Inflammatory macrophage treated with lipopolysaccharide for 1 hour (primary cell): ENCODE measurements at regions not wholly inside any gene's neighbourhood (a gene's known extent, or its start where the extent isn't known, plus 50 kb on each side); places are given as distances from the start of the nearest gene placed in this dataset.

Source experiments
- DNase-seq, 2 donors: peaks; one replicate each; pipeline ENCODE4 v3.0.0-alpha.2; 2020 to 2022

DNA sequence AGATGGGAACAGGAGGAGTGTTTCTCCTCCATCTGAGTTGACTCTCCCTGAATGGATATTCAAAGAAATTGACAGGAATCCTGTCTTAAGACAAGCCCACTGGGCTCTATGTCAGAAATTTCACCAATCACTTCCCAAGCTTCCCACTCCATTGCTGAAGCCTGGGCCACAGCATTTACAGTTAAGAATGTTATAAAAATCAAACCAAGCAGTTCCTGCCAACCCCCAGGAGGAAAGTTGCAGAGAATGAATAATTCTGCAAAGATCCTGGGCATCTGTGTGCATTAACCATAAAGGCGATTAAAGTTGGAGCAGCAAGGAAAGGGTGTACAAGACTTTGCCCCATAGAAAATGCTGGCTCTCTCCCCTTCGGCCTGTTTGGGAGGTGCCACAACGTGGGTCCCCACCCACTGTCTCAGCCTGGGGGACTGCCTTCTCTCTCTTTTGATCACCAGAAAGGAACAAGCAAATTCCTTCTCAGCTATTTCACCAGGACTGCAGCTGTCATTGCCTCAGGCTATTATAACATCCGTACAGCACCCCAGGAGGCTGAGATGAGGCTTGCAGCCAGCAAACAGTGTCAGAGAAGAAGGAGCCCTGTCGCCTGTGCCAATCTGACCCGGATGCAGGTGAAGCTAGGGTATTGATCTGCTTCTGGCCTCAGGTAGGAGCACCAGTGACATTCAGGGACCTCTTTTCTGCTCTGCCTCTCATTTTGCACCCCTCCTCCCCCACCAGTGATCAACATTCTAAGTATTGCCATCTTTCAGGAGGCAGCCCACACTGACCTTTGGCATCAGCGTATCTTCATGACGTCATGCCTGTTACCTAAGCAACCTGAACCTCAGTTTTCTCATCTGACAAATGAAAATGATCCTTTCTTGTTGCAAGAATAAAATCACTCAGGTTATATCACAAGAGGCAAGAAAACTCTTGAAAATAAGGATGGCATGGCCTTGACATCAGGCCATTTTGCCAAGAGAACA is 219.0 kb downstream of the SH3BP4 start:
- no peak for DNase-seq

DNA sequence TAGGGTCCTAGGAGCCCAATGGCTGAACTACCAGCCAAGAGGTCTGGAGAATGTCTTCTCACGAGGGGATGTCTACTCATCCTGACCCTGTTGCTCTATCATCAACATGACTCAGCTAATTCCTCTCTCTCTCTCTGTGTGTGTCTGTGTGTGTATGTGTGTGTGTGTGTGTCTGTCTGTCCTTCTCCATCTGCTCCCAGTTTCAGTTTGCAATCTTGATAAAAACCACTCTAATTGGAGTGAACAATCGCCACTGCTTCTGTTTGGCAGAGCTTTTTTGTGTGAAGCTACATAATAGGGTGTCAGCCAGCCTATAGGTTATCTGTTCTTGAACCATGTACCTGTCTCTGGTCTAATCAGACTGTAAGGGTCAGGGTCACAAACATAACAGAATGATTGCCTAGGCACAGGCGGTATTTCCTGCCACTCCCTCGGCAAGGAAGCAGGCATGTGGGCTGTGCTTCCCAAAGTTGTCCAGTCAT is 219.8 kb downstream of the SH3BP4 start:
- DNase-seq, result no peak

DNA sequence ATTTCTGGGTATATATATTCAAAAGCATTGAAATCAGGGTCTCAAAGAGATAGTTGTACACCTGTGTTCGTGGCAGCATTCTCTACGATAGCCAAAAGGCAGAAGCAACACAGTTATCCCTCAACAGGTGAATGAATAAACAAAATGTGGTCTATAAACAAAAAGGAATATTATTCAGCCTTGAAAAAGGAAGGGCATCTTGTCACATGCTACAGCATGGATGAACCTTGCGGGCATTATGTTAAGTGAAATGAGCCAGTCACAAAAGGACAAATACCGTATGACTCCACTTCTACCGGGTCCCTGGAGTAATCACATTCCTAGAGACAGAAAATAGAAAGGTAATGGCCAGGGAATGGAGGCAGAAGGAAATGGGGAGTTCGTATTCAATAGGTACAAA is 228.8 kb downstream of the SH3BP4 start:
- DNase-seq, result no peak

DNA sequence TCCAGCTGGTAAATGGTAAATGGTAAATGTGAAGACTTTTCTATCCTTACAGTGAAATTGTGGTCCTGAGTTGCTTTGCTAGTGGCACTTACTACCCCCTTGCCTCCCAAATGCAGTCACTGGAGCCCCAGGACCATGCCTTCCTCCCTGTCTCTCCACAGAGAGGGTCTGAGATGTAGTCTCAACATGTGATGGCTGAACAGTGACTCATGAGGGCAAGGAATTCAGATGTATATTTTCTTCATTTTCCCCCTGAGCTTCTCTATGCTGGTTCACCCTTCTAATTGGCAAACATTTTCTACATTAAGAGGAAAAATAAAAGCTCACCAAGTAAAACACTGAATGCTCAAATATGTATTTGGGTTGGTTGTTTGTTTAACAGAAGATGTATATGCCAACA is 232.0 kb downstream of the SH3BP4 start:
- DNase-seq, result no peak

DNA sequence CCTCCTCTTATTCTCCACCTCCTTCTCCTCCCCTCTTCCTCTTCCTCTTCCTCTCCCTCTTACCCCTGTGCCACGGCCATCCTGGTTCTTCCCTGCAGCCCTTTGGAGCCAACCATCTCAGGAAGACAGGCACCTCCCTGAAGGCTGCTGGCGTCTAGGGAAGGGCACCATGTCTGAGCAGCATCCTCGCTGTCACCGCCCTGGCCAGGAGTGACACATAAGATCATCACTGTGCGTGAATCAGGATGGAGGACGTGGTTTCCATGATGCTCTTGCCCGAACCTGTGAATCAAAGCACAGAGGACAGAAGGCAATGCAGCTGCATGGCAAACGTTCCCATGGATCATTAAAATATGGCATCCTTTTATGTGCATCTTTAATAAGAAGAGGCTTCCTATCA is 236.0 kb downstream of the SH3BP4 start:
- no peak for DNase-seq

DNA sequence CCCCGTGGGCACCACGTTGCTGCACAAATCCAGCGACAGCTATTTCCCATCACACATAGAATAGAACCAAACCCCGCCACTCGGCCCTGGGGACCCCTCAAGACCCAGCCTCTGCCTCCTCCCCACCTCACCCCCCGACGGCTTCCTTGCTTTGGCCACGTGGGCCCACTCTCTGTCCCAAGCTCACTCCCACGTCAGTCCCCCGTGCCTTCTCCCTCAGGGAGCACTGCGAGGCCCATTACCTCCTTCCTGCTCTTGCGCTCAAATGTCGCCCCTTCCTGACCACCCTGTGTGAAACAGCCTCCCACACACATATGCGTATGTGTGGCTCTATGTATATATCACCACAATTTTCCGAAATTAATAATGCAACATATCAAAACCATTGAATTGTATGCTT is 239.7 kb downstream of the SH3BP4 start:
- DNase-seq, result no peak

DNA sequence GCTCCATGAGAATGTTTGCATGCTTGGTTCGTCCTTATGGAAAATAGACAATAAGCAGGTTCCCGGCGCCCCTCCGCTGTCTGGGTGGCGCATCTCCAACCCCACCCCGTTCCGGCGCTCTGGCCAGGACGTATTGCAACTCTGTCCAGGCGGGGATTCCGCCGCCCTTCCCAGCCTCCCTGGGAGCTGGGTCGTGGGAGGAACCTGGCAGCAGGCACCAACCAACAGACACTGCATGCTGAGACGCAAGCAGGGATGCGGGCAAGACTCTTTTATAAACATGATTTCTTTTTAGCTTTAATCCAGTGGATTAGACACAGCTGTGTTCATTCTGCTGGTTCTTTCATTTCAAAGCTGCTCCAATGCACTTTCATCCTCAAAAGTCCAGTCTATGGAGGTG is 240.2 kb downstream of the SH3BP4 start:
- no peak for DNase-seq

DNA sequence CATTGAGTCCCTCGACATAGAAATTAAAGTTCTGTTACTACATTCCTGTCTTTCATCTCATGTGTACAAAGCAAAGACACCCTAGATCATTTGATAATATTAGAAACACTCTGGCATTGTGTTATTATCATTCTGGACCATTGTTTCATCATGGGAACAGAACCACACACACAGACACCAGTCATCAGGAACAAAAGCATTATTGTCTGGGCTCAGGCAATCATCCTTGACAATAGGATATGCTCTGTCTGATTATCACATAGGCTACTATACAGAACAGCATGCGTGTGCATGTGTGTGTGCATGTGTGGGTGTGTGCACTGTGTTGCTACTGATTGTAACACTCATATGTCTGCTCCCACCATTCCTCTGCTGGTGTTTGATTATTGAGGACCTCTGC is 242.5 kb downstream of the SH3BP4 start:
- DNase-seq, result no peak

DNA sequence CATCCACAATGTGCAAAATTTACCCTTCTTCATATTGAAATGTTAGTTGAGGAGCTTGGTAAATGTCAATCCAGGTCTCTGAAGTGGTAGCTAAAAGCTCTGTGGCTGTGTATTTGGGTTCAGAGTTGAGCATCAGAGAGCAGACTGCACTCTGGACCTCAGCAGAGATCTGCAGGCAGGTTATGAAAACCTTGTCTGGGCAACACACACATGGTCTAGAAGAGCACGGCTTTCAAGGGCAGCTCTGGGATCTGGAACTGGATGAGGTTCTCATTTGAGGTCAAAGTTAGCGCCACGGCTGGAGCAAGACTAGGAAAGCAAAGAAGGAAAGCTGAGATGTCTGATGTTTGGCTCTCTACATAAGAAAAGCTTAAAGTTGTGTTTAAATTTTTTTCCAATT is 243.0 kb downstream of the SH3BP4 start:
- no peak for DNase-seq

DNA sequence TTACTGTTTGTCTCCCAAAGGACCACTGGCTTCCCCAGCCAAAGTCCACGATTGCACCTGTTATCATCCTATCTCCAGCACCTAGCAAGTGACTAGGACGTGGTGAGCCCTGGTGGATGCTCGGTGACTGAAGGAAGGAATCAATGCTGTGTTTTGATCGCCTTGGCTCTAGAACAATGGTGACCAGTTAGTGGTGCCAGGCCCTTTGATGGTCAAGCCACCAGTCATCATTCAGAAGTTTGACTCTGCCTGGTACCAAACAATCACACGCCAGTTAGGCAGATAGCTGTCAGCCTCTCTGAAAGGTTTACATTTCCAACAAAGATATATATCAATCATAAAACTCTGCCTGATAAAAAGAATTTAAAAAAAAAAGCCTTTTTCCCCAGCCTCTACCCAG is 244.1 kb downstream of the SH3BP4 start:
- DNase-seq, result no peak

DNA sequence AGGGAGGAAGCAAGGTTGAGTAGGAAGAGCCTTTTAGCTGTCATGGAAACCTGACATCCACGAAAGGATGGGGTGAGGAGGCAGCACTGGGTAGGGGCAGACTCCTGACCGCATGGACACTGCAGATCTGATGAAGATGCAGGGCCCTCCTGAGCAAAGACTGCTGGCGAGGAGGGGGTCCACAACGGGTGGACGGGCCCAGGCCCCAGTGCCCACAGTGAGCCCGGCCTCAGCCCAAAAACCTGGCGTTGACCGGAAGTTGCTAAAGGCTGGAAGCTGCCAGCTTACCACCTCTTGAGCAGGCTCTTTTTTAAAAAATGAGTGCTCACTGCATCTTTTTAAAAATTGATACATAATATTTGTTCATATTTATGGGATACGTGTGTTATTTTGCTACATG is 247.3 kb downstream of the SH3BP4 start:
- DNase-seq, result no peak

DNA sequence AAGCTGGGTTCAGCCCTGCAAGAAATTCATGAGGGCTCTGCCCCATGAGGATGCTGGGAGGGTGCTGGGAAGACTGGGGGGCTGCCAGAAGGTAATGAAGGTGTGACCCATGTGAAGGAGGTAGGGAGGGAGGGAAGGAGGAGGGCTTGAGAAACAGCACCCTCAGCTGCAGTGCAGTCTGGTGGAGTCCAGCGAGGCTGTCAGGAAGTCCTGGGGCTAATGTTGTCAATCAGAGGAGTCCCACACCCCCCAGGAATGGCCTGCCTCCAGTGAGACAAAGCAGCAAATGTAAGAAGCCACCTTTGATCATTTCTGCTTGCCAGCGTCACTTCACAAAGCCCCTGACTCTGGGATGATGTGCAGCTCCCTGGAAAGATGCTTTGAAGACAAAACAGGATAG is 248.4 kb downstream of the SH3BP4 start:
- no peak for DNase-seq

DNA sequence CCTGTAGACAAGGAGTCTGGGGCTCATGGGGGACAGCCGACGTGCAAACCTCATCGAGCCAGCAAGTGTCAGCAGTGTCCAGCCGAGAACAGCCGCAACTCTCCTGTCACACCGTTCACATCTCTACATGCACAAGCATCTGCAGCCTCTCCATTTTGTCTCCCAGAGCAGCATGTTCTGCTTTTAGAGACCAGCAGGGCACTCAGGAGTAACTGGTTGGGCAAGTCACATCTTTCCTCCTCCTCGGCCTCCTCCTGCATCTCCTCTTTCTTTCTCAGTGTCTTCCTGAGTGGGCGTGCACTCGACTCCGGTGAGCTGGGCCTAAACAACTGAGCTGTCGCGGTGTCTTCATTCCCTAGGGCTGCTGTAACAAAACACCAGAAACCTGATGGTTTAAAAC is 249.9 kb downstream of the SH3BP4 start:
- no peak for DNase-seq

DNA sequence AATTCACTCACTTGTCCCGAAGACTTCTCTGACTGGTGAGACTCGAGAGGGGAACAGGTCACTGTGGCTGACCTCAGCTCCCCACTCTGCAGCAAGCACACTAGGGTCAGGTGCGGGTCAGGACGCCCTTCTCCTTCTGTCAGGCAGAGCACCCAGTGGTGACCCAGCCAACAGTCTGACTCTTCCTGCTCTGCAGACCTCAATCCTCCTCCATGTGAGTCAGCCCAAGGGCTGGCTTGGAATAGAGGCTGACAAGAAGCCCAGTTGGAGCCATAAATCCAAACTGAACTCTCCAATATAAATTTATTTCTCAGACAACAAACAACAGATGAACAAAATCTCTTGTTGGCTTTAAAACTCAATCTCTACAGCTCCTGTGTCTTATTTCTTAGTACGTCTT is 253.1 kb downstream of the SH3BP4 start:
- no peak for DNase-seq

DNA sequence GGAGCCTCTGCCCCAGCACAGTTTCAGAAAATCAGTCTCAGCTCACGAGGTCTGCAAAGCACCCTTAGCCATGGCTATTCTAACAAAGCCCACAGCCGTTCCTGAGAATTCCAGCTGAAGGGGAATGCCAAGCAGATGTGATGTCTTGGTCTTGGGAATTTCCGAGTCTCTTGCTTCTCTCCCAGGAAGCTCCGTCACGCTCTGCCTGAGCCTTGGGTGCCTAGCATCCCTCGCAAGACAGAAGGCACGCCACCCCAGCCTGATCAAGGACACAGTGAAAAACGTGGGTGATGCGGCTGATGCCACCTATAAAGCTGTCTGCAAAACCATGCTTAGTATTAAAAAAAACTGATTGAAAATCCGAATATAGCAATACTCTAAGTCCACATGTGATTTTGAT is 254.6 kb downstream of the SH3BP4 start:
- DNase-seq, result no peak

DNA sequence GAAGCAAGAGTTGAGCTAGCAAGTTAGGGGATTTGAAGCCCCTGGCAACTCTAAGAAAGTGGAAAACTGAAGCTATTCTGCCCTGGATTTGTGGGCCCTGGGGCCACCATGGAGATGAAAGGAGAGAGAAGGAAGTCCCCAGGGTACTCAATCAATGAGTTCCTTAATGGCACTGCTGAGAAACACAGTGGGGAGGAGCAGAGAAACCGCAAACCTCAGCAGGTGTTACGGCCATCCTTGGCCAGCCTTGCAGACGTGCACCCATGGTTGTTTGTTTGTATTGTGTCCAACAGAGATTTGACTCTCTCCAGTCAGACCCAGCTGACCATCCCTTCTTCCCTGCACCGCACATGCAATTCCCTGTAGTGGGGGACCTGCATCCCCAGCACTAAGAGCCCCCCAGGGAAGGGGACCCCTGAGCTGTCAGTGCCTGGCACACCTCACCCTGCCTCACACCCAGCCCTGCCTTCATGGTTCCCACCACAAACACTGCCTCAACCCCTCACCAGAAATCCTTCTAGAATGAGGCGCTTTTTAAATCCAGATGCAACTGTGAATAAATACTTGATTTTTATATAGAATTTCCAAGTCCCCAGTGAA is 255.3 kb downstream of the SH3BP4 start:
- DNase-seq, result no peak

DNA sequence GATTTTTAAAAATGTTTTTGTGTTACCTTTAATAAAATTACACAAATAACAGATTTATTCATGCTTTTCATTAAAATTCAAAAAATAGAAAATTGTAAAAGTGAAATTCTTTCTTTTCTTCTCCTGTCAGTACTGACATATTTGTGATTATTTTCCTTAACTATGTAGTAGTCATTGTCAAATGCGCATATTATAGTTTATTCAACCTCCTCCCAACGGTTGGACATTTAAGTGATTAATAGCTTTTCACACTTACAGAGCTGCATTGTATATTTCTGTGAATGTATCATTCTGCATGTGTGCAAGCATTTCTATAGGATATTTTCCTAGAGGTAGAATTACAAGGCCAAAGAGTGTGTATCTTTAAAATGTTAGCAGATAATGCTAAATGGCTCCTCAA is 259.2 kb downstream of the SH3BP4 start:
- DNase-seq, result no peak

DNA sequence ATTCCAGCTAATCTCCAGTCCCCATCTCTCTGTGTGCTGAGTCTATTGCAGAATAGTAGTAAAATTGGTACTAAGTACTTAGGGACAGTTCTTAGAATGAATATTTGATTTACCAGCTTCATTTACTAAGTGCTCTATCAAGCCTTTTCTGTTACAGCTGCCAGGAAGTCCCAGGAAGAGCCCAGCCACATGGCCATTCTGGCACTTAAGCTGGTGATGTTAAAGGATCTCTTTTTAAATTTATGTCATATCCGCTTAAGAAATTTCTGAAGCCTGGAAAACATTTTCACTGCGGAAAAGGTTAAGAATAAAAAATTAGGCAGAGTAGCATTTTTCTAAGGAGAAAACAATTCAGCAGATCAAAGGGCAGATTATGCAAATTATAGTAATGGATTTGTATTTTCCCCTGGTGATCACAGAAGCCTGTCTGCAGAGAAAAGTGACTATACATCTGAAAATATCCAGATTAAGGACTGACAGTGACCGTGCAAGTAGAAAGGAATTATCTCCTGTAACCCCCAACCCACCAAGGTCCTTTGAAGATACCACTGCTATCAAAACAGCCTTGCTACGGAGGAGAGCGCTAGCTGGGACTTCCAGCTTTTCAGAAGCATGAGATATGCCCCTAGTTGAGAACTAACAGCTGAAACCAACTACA is 260.8 kb downstream of the SH3BP4 start:
- no peak for DNase-seq

DNA sequence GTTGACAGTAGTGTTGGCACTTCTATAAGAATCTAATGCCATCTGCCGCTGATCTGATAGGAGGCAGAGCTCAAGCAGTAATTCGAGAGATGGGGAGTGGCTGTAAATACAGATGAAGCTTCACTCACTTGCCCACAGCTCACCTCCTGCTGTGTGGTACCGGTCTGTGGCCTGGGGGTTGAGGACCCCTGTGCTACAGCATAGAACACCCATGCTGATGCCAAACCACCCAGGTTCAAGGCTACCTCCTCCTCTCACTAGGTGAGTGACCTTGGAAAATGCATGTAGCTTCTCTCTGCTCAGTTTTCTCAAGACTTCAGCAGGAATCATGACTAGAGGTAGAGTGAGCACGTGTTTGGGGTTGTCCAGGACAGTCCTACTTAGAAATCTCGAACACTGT is 263.4 kb downstream of the SH3BP4 start:
- DNase-seq, result no peak

DNA sequence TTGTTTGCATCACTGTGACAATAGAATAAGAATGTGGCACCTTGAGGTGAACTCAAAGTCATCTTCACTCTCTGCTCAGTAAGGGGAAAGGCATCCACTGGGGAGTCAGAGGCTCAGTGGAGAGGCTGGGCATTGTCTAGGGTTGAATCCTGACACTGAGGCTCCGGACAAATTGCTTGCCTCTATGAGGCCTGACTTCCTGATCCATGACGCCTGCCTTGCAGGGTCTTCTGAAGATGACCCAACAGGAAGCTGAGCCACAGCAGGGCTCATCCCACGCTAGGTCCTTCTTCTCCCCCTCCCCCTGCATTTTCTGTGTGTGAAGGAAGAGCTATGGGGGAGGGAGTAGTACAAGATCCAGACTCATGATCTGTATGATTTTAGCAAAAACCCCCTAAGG is 265.1 kb downstream of the SH3BP4 start:
- peak in 1 of 2 donors; percentile 4 for DNase-seq

DNA sequence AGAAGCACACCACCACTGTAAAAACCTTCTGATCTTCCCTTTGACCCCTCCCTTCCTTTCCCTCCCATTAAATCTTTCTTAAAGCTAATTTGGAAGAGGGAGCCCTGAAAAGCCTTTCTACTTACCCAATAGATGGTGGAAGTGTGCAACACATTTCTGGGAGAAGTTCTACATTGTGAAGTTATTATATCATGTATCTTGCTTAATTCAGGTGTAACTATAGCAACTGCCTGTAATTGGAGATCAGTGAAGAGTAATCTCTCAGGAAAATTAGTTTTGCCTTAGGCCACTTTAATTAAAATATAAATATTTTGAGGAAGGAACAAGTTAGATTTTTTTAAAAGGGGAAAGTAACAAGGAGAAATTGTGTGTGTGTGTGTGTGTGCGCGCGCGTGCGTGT is 266.0 kb downstream of the SH3BP4 start:
- no peak for DNase-seq

DNA sequence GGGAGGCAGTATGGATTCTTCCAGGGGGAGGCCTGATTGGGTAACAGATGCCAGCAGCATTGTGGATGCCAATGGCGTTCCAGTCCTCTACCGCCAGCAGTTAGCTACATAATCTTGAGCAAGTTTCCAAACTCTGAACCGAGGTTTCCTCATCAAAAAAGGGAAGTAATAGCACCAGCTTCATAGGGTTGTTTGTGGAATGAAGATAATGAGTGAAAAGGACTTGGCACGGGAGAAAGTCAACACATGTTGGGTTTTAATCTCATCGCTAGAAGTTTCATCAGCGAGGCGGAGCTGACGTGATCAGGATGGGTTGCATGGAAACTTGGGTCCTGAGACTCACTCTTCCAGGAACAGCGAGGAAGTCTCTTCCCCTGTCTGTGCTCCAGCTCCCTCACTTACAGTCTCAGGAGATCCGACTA is 266.7 kb downstream of the SH3BP4 start:
- DNase-seq, result peak; percentile 0 to 5

DNA sequence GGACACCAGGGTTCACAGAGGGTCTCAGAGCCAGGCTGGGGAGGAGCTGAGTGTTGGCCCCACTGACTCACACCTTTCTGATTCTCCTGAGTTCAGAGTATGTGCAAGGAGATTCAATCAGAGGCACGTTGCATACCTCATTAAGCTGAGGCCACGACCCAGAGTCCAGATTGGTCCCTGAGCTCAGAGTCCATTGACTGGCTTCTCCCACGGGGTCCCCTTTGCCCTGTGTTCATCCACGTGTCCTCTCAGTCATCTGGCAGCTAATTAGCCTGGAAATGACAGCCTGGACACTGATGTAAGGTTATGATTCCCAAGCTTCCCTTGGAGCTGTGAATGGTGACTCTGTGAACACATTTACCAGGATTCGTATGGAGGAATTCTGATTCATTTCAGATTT is 267.2 kb downstream of the SH3BP4 start:
- no peak for DNase-seq

DNA sequence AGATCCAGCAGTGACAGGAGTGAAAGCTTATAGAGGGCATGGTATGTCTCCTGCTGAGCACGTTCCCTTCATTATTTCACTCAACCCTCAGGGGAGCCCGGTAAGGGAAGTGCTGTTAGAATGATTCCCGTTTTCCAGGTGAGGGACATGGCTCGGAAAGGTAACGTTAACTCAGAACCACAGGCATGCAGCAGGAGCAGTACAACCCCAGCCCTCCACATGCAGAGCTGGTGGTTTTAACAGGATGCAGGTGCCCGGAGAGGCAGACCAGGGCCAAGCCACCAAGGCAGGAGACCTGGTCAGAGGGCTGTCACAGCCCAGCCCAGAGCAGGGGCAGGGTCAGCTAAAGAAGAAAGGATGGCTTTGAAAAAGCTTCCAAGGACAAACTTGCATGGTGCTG is 268.5 kb downstream of the SH3BP4 start:
- DNase-seq, result no peak
